Neural cell (in vitro differentiated cells): ENCODE measurements at regions not wholly inside any gene's neighbourhood (a gene's known extent, or its start where the extent isn't known, plus 50 kb on each side); places are given as distances from the start of the nearest gene placed in this dataset.

Source experiments
- H2AFZ ChIP-seq: fragments of 200-600, 300-800 bp; sonication (generic), shearing (Covaris generic); 2 replicates; pipeline ENCODE4 v1.6.0; 2014; ENCODE audit warnings: low read depth, mild to moderate bottlenecking, antibody characterized with exemption, low read length, moderate library complexity
- H3F3A ChIP-seq: fragments of 200-600 bp; shearing (Covaris generic); 2 replicates; pipeline ENCODE4 v1.6.1; 2016; ENCODE audit warnings: mild to moderate bottlenecking, moderate library complexity, mixed read lengths, antibody characterized with exemption, low read length; ENCODE audit not compliant: insufficient read depth, poor library complexity, severe bottlenecking
- H3K27ac ChIP-seq: fragments of 200-600, 300-800 bp; sonication (generic), shearing (Covaris generic); 2 replicates; pipeline ENCODE4 v1.5.1; 2014; ENCODE audit warnings: mild to moderate bottlenecking, low read length, moderate library complexity
- H3K27me3 ChIP-seq: fragments of 300-800, 200-600 bp; sonication (generic), shearing (Covaris generic); 2 replicates; pipeline ENCODE4 v1.6.0; 2014; ENCODE audit warnings: mild to moderate bottlenecking, low read depth, low read length, moderate library complexity; ENCODE audit not compliant: insufficient read depth
- H3K36me3 ChIP-seq: fragments of 300-800, 200-600 bp; sonication (generic), shearing (Covaris generic); 2 replicates; pipeline ENCODE4 v1.5.1; 2014; ENCODE audit warnings: mild to moderate bottlenecking, antibody characterized with exemption, low read length, moderate library complexity; ENCODE audit not compliant: insufficient read depth
- H3K4me2 ChIP-seq: fragments of 300-800, 200-600 bp; sonication (generic), shearing (Covaris generic); 2 replicates; pipeline ENCODE4 v1.6.0; 2014; ENCODE audit warnings: mild to moderate bottlenecking, low read length
- H3K4me3 ChIP-seq: fragments of 300-800, 200-600 bp; sonication (generic), shearing (Covaris generic); 2 replicates; pipeline ENCODE4 v1.5.1; 2014; ENCODE audit warnings: mild to moderate bottlenecking, low read length, moderate library complexity
- H3K79me2 ChIP-seq: fragments of 200-600 bp; shearing (Covaris generic); replicated peaks from 2 replicates; pipeline ENCODE4 v1.6.0; 2014; ENCODE audit warnings: mild to moderate bottlenecking, low read length, moderate library complexity; ENCODE audit not compliant: insufficient read depth
- H3K9ac ChIP-seq: fragments of 300-800, 200-600 bp; sonication (generic), shearing (Covaris generic); 2 replicates; pipeline ENCODE4 v1.6.1; 2016; ENCODE audit warnings: mild to moderate bottlenecking, low read length, mixed read lengths
- H3K9me2 ChIP-seq: fragments of 200-600 bp; shearing (Covaris generic); 2 replicates; pipeline ENCODE4 v1.6.1; 2016; ENCODE audit warnings: mild to moderate bottlenecking, low read length, mixed read lengths; ENCODE audit not compliant: insufficient read depth
- H3K9me3 ChIP-seq: fragments of 200-600, 300-800 bp; sonication (generic), shearing (Covaris generic); 2 replicates; pipeline ENCODE4 v1.6.1; 2016; ENCODE audit warnings: mild to moderate bottlenecking, mixed run types, low read length, moderate library complexity, mixed read lengths
- H4K20me1 ChIP-seq: fragments of 200-600 bp; shearing (Covaris generic); 2 replicates; pipeline ENCODE4 v1.6.1; 2016; ENCODE audit warnings: mild to moderate bottlenecking, mixed run types; ENCODE audit not compliant: insufficient read depth
- EP300 ChIP-seq: fragments of 450-650 bp; conservative IDR thresholded peaks from 2 replicates; pipeline ENCODE4 v1.6.1; 2014; ENCODE audit warnings: antibody characterized with exemption, mild to moderate bottlenecking, moderate library complexity; ENCODE audit not compliant: poor library complexity, severe bottlenecking
- EZH2 ChIP-seq: fragments of 200-600, 300-800 bp; shearing (Covaris generic), sonication (generic); IDR thresholded peaks from 2 replicates; pipeline ENCODE4 v1.6.1; 2014; ENCODE audit warnings: antibody characterized with exemption, low read length, borderline replicate concordance, mild to moderate bottlenecking; ENCODE audit not compliant: insufficient read depth, poor library complexity, severe bottlenecking
- MXI1 ChIP-seq: fragments of 450-650 bp; conservative IDR thresholded peaks from 2 replicates; pipeline ENCODE4 v1.6.1; 2014; ENCODE audit warnings: antibody characterized with exemption, mild to moderate bottlenecking; ENCODE audit not compliant: poor library complexity, severe bottlenecking
- POLR2AphosphoS5 ChIP-seq: IDR thresholded peaks from 2 replicates; pipeline ENCODE4 v1.6.1; 2012
- RAD21 ChIP-seq: fragments of 450-650 bp; conservative IDR thresholded peaks from 2 replicates; pipeline ENCODE4 v1.6.1; 2014; ENCODE audit warnings: antibody characterized with exemption, mild to moderate bottlenecking, moderate library complexity
- SMC3 ChIP-seq: fragments of 450-650 bp; conservative IDR thresholded peaks from 2 replicates; pipeline ENCODE4 v1.6.1; 2014; ENCODE audit warnings: antibody characterized with exemption, mild to moderate bottlenecking, moderate library complexity; ENCODE audit not compliant: poor library complexity
- TAF1 ChIP-seq: IDR thresholded peaks from 2 replicates; pipeline ENCODE4 v1.6.1; 2012; ENCODE audit warnings: low read depth
- TF ChIP-seq, protein P1 (sequence below): IDR thresholded peaks from 2 replicates; pipeline ENCODE4 v1.6.1; 2012; ENCODE audit warnings: borderline replicate concordance
- TF ChIP-seq, protein P2 (sequence below): fragments of 450-650 bp; IDR thresholded peaks from 2 replicates; pipeline ENCODE4 v1.5.1; 2014; ENCODE audit warnings: antibody characterized with exemption, mild to moderate bottlenecking, moderate library complexity; ENCODE audit not compliant: poor library complexity, severe bottlenecking

DNA sequence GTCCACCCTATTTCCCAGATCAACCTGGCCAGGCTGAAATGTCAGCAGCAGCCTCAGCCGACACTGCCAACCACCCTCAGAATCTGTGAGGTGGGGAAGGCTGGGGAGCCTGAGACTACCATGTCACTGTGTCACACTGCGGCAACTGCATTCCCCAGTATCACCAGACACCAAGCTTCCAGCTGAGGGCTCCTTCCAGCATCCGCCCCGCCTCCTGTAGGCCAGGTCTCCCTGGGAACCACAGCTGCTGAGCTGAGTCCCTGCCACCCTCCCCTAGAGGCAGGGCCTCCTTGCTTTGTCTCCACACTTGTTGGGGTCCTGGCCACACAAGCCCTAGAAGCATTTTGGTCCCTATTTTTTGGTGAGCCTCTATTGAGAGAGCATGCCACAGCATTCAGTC is 115.7 kb downstream of the UNC5CL start:
- no peaks in the 10 kb centered on the region for H3F3A ChIP-seq
- H3K27me3 ChIP-seq = no peaks in the 10 kb centered on the region
- TF ChIP-seq SMC3 (no peak), EP300 (no peak), TAF1 (no peak), MXI1 (no peak), EZH2 (no peak)
- H3K9me3 ChIP-seq = no peaks in the 10 kb centered on the region
- H4K20me1 ChIP-seq = no peaks in the 10 kb centered on the region
- no peak overlapping the region for H3K9ac ChIP-seq
- H3K27ac ChIP-seq = no peak overlapping the region
- no peaks in the 10 kb centered on the region for H3K36me3 ChIP-seq
- no peak overlapping the region for H3K4me3 ChIP-seq
- no peak overlapping the region for H2AFZ ChIP-seq
- H3K9me2 ChIP-seq = no peaks in the 10 kb centered on the region
- no peaks in the 10 kb centered on the region for H3K79me2 ChIP-seq
- no peak overlapping the region for H3K4me2 ChIP-seq

GRCh38 chr6:40922281-40922680 is 116.7 kb downstream of the UNC5CL start:
- H3K9ac ChIP-seq = no peak overlapping the region
- H3K9me2 ChIP-seq = no peaks in the 10 kb centered on the region
- no peaks in the 10 kb centered on the region for H3K27me3 ChIP-seq
- H3K36me3 ChIP-seq = no peaks in the 10 kb centered on the region
- no peaks in the 10 kb centered on the region for H3F3A ChIP-seq
- TF ChIP-seq RAD21 = no peak
- no peak for TF ChIP-seq SMC3
- TF ChIP-seq EZH2 = no peak
- no peak for TF ChIP-seq TAF1
- TF ChIP-seq, protein P1, sequence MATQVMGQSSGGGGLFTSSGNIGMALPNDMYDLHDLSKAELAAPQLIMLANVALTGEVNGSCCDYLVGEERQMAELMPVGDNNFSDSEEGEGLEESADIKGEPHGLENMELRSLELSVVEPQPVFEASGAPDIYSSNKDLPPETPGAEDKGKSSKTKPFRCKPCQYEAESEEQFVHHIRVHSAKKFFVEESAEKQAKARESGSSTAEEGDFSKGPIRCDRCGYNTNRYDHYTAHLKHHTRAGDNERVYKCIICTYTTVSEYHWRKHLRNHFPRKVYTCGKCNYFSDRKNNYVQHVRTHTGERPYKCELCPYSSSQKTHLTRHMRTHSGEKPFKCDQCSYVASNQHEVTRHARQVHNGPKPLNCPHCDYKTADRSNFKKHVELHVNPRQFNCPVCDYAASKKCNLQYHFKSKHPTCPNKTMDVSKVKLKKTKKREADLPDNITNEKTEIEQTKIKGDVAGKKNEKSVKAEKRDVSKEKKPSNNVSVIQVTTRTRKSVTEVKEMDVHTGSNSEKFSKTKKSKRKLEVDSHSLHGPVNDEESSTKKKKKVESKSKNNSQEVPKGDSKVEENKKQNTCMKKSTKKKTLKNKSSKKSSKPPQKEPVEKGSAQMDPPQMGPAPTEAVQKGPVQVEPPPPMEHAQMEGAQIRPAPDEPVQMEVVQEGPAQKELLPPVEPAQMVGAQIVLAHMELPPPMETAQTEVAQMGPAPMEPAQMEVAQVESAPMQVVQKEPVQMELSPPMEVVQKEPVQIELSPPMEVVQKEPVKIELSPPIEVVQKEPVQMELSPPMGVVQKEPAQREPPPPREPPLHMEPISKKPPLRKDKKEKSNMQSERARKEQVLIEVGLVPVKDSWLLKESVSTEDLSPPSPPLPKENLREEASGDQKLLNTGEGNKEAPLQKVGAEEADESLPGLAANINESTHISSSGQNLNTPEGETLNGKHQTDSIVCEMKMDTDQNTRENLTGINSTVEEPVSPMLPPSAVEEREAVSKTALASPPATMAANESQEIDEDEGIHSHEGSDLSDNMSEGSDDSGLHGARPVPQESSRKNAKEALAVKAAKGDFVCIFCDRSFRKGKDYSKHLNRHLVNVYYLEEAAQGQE = no peak
- TF ChIP-seq, protein P2, sequence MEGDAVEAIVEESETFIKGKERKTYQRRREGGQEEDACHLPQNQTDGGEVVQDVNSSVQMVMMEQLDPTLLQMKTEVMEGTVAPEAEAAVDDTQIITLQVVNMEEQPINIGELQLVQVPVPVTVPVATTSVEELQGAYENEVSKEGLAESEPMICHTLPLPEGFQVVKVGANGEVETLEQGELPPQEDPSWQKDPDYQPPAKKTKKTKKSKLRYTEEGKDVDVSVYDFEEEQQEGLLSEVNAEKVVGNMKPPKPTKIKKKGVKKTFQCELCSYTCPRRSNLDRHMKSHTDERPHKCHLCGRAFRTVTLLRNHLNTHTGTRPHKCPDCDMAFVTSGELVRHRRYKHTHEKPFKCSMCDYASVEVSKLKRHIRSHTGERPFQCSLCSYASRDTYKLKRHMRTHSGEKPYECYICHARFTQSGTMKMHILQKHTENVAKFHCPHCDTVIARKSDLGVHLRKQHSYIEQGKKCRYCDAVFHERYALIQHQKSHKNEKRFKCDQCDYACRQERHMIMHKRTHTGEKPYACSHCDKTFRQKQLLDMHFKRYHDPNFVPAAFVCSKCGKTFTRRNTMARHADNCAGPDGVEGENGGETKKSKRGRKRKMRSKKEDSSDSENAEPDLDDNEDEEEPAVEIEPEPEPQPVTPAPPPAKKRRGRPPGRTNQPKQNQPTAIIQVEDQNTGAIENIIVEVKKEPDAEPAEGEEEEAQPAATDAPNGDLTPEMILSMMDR = no peak
- no peak for TF ChIP-seq POLR2AphosphoS5
- TF ChIP-seq MXI1 = no peak
- no peak for TF ChIP-seq EP300
- no peaks in the 10 kb centered on the region for H3K79me2 ChIP-seq
- H4K20me1 ChIP-seq = no peaks in the 10 kb centered on the region
- no peaks in the 10 kb centered on the region for H3K9me3 ChIP-seq
- no peak overlapping the region for H3K4me3 ChIP-seq
- no peak overlapping the region for H2AFZ ChIP-seq
- no peak overlapping the region for H3K4me2 ChIP-seq
- H3K27ac ChIP-seq = no peak overlapping the region
